ENCODE measurements at regions not wholly inside any gene's neighbourhood (a gene's known extent, or its start where the extent isn't known, plus 50 kb on each side); places are given as distances from the start of the nearest gene placed in this dataset.

GRCh38 chr12:92089559-92089958, 56.1 kb downstream of the BTG1 start:
- DNase-seq (ENCODE audit: low read depth, low spot score) = no peak

- DNase-seq (ENCODE audit: low read depth, low spot score) = no peak
Measured at GRCh38 chr12:92088805-92089204, 56.8 kb downstream of the BTG1 start.

DNA sequence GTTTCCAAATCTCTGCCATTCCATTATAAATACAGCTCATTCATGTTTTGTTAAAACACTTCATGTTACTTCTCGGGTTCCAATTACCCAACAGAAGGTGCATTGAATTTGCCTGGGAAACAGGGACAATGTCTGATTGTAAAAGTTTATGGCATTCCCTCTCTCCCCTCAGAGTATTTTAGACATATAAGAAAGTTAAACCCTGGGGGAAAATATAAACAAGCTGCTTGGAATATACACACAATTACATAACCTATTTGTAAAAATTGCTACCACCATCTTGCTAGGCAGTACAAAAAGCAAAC, 60.0 kb downstream of the BTG1 start:
- no peak for DNase-seq (ENCODE audit: low read depth, low spot score)

DNA sequence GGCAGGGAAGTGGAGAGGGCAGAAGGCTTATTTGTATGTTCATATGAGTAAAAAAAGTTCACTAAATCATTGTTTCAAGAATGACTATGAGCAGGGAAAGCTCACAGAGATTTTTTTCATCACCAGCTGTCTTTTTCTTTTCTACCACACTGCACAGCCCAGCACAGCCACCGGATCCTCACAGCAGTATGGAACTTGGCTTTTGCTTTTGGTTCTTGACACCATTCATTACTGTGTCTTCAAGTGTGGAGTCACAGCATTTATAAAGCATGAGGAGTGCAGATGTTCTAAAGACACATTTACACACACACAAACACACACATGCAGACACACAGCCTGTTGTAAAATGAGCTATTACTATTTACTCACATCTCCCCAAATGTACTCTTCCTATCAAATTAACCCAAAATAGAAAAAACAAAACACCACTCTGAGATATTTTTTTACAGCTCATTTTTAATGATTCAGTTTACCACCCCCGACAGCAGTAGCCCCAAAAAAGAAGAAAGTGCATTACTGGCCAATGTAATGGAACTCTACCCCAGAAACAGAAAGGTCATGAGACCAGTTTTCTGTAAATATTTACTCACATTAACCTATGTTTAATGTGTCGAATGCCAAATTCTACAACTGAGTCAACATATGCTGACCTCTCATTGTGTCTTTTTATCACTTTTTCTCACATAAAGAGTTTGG, 60.5 kb downstream of the BTG1 start:
- no peak for DNase-seq (ENCODE audit: low read depth, low spot score)

GRCh38 chr12:92080911-92081285, 64.7 kb downstream of the BTG1 start:
- no peak for DNase-seq (ENCODE audit: low read depth, low spot score)

DNA sequence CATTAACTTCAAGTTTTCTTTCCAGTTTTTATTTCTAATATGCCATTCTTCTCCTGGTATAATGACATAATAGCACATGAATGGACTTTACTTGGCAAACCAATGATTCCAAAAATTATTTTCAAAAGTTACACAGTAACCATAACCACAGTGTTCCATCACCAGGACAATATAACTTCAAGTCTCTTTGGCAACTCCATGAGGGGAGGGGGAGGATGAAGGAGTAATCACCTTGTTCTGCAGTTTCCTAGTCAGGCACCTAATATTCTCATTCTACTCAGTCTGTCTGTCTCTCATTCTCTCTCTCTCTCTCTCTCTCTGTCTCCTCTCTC, 66.6 kb downstream of the BTG1 start:
- no peak for DNase-seq (ENCODE audit: low read depth, low spot score)

GRCh38 chr12:92078167-92079053, 67.2 kb downstream of the BTG1 start:
- no peak for DNase-seq (ENCODE audit: low read depth, low spot score)

- peak; percentile 39 for DNase-seq (ENCODE audit: low read depth, low spot score)
Measured at GRCh38 chr12:92077530-92077929, 68.1 kb downstream of the BTG1 start.

DNA sequence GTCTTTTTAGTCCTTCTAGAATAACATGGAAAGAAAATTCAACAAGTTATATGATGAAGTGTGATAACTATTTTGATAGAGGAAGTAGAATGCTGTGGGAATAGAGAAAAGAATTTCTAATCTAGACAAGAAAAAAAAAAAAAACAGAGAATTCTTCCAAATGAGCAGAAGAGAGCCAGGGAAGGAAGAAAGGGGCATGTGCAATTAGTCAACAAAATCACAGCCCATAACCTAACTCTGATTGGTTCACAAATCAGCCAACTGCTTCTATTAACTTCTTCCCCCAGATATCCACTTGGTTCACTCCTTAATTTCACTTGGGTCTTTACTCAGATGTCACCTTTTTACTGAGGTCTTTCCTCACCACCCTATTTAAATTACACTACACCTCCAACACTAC, 69.5 kb downstream of the BTG1 start:
- no peak for DNase-seq (ENCODE audit: low read depth, low spot score)

DNA sequence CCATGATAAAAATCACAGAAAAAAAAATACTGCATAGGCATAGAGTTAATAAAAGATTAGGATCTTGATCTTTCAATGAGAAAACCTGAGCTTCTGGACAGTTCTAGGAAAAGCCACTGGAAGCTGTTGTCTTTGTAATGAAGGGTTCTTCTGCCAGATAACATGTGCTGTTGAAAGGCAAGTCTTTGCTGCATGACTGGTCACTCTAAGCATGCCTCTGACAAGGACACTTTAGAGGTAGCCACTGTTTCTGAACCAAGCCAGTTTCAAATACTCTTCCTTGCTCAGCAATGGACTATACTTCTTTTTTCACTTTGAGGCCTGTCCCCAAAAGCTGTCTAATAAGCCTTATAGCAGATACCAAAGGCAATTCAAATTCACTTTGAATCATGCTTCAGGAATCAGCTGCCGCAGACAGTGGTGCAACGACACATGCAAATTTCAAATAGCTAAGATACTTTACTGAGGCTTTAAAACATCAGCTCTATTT, 70.2 kb downstream of the BTG1 start:
- no peak for DNase-seq (ENCODE audit: low read depth, low spot score)

GRCh38 chr12:92074889-92075288, 70.8 kb downstream of the BTG1 start:
- DNase-seq (ENCODE audit: low read depth, low spot score) = no peak

DNA sequence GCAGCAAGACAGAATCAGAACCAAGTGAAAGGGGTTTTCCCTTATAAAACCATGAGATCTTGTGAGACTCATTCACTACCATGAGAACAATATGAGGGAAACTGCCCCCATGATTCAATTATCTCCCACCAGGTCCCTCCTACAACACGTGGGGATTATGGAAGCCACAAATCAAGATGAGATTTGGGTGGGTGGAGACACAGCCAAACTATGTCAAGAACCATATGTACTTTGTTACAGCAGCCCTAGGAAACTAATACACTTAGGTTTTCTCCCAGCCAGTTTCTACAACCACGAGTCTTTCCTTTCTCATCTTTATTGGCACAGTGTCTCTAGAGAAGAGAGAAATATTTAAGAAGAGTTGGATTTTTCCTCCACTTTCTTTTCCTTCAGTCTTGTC, 72.6 kb downstream of the BTG1 start:
- DNase-seq (ENCODE audit: low read depth, low spot score) = no peak

DNA sequence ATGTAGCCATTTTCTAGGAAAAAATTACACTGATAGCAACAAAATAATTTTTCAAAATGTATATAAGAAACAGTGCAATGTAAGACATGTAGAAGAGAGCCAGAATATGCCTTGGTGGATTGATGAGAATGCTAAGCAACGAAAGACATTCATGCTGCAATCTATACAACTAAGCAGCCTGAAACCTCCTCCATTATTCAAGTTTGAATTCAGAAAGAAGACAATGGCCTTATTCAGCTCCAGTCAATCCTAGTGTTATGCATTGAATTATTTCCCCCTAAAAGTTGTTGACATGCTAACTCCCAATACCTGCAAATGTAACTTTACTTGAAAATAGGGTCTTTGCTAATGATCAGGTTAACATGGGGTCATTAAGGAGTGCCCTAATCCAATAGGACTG, 73.5 kb downstream of the BTG1 start:
- DNase-seq (ENCODE audit: low read depth, low spot score) = no peak

DNA sequence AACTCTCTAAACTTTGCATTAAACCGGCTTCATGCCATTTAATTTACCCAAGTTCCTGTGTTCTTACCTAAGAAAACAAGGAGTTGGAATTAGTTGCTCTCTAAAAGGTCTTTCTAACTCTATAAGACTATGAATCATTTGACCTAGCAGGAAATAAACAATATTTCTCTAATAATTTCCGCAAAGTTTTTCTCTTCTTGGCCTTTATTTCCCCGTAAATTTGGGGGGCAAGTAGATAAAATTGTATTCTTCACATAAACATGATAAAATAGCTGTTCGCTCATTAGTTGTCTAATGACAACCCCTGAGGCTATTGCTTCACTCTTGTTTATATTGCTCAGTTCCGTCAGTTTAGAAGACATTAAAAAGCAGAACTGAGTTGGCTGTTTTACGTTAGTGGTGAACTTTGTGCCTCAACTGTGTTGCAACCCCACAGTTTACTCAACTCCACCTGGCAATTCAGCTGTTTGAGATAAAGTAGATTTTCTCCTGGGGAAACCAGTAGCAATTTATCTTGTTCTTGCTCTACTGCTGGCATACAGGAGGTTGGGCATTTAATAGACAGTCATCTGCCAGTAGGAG, 74.7 kb downstream of the BTG1 start:
- no peak for DNase-seq (ENCODE audit: low read depth, low spot score)

DNA sequence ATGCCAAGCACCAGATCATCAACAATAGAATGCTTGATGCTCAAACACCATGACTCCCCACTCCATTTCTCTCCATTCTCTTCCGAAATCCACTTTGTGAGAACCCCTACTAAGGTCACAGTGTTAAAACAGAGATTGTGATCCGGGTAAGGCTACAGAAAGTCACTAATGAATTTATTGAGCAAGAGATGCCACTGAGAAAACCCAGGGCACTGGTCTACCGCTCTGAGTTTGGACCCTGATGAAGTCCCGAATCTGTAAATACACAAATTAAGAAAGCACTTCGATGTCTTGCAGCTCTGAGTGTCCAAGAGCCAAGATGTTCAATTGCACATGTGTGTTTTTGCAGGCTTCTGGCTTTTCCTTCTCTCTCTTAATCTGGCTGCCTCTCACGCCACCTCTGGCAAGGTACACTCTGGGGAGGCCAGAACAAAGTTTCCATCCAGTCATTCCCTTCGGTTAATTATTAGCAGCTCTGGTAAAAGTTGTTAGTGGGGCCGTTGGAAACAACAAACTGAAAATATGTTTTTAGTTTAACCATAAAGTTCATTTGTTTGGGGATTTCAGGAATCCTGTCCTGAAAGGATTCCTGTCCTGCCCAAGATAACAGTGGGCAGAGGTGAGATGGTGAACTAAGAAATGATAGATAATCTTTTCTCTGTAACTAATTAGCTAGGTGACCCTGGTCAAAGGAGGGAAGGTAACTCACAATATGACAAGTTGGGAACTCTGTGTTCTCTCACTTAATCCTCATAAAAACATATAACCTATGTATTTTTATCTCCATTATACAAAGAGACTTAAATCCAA, 75.4 kb downstream of the BTG1 start:
- DNase-seq (ENCODE audit: low read depth, low spot score) = no peak

DNA sequence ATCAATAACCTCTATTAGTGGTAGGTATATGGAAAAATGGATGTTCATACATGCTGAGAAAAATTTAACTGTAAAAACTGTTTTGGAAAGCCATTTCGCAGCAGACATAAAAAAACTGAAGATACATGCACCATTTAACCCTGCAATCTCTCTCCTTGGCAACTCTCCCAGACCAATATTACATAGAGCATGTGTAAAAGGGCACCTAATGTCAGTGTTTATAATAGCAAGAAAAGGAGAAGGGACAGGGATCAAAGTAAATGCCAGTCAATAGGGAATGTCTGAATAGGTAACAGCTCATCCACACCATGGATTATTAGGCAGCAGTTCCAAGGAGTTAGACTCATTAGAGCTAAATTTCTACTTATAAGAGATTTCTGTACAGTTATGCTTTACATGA, 77.2 kb downstream of the BTG1 start:
- no peak for DNase-seq (ENCODE audit: low read depth, low spot score)

DNA sequence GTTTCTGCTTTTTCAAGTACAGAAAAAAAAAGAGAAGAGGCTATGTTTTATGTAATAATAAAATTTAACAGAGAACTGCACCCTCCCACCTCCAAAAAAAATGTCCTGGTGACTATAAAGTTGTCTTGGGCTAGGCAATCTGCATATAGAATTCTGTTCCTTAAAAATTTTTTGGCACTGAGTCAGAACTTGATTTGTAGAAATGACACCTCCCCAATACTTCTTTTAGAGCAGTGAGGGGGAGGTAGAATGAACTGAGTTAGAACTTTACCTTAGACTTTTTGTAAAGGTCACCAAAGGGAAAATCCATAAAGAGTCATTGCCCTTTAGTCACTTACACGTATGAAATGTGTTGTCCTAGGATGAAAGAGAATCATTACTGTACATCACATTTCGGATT, 80.0 kb downstream of the BTG1 start:
- DNase-seq (ENCODE audit: low read depth, low spot score) = no peak

GRCh38 chr12:92065018-92065499, 80.6 kb downstream of the BTG1 start:
- DNase-seq (ENCODE audit: low read depth, low spot score) = no peak

- DNase-seq (ENCODE audit: low read depth, low spot score) = no peak
Measured at GRCh38 chr12:92064422-92064821, 81.2 kb downstream of the BTG1 start.

DNA sequence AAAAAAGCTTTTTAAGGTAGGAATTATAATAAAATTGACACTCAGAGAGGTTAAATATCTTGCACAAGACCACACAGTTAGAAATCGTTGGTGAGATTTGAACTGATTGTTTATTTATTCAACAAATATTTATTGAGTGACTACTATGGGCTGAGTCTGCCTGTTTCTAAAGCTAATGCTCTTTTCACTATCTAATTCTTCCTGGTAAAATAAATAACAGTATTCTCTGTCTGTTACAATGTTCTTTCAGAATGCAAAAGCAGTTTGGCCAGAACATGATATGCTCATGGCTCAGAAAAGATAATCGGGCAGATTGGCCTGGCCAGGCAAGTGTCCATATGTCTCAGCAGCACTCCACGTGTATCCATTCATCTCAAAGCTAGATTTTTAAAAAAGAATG, 82.0 kb downstream of the BTG1 start:
- DNase-seq (ENCODE audit: low read depth, low spot score) = no peak

- no peak for DNase-seq (ENCODE audit: low read depth, low spot score)
Measured at GRCh38 chr12:92062539-92063493, 82.8 kb downstream of the BTG1 start.
